ENCODE measurements at regions not wholly inside any gene's neighbourhood (a gene's known extent, or its start where the extent isn't known, plus 50 kb on each side); places are given as distances from the start of the nearest gene placed in this dataset.

DNA sequence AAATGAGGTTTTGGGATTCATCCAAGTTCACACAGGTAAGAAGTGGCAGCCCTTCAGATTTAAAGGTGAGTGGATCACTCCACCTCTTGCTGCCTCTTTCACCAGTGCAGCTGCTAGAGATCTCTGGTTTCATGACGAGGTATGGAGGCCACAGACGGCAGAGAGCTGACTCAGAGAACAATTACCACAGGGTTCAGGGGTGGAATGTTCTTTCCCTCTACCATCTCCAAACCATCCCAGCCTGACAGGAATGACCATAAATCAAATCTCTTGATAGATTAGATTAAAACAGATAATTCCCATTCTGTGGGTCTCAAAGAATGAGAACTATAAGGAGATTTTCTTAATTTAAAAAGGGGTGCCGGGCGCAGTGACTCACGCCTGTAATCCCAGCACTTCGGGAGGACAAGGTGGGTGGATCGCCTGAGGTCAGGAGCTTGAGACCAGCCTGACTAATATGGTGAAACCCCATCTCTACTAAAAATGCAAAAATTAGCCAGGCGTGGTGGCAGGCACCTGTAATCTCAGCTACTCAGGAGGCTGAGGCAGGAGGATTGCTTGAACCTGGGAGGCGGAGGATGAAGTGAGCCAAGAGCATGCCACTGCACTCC is 174.2 kb upstream of the ATP11B start:
- Histone ChIP-seq H3K4me1 (no peaks in the 10 kb centered on the region), H3K36me3 (ENCODE audit: low read depth, missing control alignments) (no peaks in the 10 kb centered on the region), H3K27ac (no peak overlapping the region), H3K27me3 (no peaks in the 10 kb centered on the region), H3K4me3 (no peak overlapping the region), H3K9me3 (no peaks in the 10 kb centered on the region)
- TF ChIP-seq POLR2A (IDR thresholded peaks at IDR 0.05) = no peak
- TF ChIP-seq, protein P1, sequence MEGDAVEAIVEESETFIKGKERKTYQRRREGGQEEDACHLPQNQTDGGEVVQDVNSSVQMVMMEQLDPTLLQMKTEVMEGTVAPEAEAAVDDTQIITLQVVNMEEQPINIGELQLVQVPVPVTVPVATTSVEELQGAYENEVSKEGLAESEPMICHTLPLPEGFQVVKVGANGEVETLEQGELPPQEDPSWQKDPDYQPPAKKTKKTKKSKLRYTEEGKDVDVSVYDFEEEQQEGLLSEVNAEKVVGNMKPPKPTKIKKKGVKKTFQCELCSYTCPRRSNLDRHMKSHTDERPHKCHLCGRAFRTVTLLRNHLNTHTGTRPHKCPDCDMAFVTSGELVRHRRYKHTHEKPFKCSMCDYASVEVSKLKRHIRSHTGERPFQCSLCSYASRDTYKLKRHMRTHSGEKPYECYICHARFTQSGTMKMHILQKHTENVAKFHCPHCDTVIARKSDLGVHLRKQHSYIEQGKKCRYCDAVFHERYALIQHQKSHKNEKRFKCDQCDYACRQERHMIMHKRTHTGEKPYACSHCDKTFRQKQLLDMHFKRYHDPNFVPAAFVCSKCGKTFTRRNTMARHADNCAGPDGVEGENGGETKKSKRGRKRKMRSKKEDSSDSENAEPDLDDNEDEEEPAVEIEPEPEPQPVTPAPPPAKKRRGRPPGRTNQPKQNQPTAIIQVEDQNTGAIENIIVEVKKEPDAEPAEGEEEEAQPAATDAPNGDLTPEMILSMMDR (IDR thresholded peaks at IDR 0.05) = no peak
- DNase-seq = no peak
- WGBS, 2 donors = 87 to 88% methylated on average over 9 of the region's 9 CpGs
- intact Hi-C loops (cut with DNase I; ENCODE audit: low total_unique reads) = no loop called here

DNA sequence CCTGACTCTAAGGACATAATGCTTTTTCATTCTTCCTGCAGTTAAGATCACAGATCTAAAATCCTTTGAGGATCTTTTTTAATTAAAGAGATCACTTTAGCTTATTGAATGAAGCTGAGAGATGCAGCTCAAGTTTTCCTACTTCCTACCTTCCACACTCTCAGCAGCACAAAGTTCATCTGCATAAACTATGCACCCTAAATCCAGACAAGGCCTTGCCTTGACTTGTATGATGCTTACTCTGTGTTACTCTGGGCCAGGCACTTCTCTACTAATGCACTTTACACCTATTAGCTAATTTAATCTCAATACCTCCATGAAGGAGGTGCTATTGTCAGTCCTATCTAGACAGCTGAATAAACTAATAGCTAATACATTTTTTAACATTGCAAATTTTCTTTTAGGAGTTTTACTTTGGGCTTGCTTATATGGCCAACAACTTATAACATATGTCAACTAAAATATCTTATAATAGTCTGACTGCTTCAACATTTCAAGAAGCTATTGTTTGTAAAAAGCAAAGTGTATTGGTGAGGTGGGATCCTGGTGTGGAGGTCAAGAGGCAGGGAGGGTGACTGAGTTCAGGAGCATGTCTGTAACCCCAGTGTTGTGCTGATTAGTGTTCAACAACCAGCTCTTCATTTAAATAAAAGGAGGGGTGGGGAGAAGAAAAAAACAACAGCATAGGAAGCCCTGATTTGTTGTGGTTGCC is 172.4 kb upstream of the ATP11B start:
- Histone ChIP-seq H3K36me3 (ENCODE audit: low read depth, missing control alignments) (no peaks in the 10 kb centered on the region), H3K27me3 (no peaks in the 10 kb centered on the region), H3K27ac (no peak overlapping the region), H3K4me1 (no peaks in the 10 kb centered on the region), H3K9me3 (no peaks in the 10 kb centered on the region), H3K4me3 (no peak overlapping the region)
- no peak for DNase-seq
- TF ChIP-seq, protein P1 (IDR thresholded peaks at IDR 0.05) = no peak
- TF ChIP-seq POLR2A (IDR thresholded peaks at IDR 0.05) = no peak
- intact Hi-C loops (cut with DNase I; ENCODE audit: low total_unique reads) = no loop called here

GRCh38 chr3:182621435-182622240 is 171.7 kb upstream of the ATP11B start:
- H3K4me1 ChIP-seq = no peaks in the 10 kb centered on the region
- WGBS, 2 donors = 49 to 52% methylated on average over 4 of the region's 4 CpGs
- no peaks in the 10 kb centered on the region for H3K9me3 ChIP-seq
- no peak for DNase-seq
- H3K36me3 ChIP-seq (ENCODE audit: low read depth, missing control alignments) = no peaks in the 10 kb centered on the region
- no peak overlapping the region for H3K27ac ChIP-seq
- H3K4me3 ChIP-seq = no peak overlapping the region
- intact Hi-C loops (cut with DNase I; ENCODE audit: low total_unique reads) = no loop called here
- no peaks in the 10 kb centered on the region for H3K27me3 ChIP-seq
- TF ChIP-seq, protein P1 (IDR thresholded peaks at IDR 0.05) = peak in 1 of 3 experiments; percentile 19
- TF ChIP-seq POLR2A (IDR thresholded peaks at IDR 0.05) = no peak

- Histone ChIP-seq H3K27ac (no peak overlapping the region), H3K4me1 (no peaks in the 10 kb centered on the region), H3K36me3 (ENCODE audit: low read depth, missing control alignments) (no peaks in the 10 kb centered on the region), H3K4me3 (no peak overlapping the region), H3K9me3 (no peaks in the 10 kb centered on the region), H3K27me3 (no peaks in the 10 kb centered on the region)
- no peak for TF ChIP-seq POLR2A (IDR thresholded peaks at IDR 0.05)
- TF ChIP-seq, protein P1 (IDR thresholded peaks at IDR 0.05) = no peak
- DNase-seq = no peak
- intact Hi-C loops (cut with DNase I; ENCODE audit: low total_unique reads) = no loop called here
These were observed 171.1 kb upstream of the ATP11B start for GRCh38 chr3:182622241-182622545.

All from testis (tissue), 2 donors.